GM12865 (cell line): ENCODE measurements at regions not wholly inside any gene's neighbourhood (a gene's known extent, or its start where the extent isn't known, plus 50 kb on each side); places are given as distances from the start of the nearest gene placed in this dataset.
A peak's percentile ranks its signal among the peaks of the same experiment; 100 is the strongest.

Source experiments
- DNase-seq: peaks from one replicate; pipeline ENCODE4 v3.0.0; 2010; ENCODE audit warnings: low read depth
- H3K4me3 ChIP-seq: 2 replicates; pipeline ENCODE4 v1.5.1; 2011; ENCODE audit warnings: mild to moderate bottlenecking, low read depth, low read length, control low read depth
- TF ChIP-seq, protein P1 (sequence below): IDR thresholded peaks from 2 replicates; pipeline ENCODE4 v1.5.1; 2011; ENCODE audit warnings: low read length, control low read depth, low read depth, inconsistent platforms; ENCODE audit not compliant: insufficient read depth; ENCODE audit errors: missing control alignments

DNA sequence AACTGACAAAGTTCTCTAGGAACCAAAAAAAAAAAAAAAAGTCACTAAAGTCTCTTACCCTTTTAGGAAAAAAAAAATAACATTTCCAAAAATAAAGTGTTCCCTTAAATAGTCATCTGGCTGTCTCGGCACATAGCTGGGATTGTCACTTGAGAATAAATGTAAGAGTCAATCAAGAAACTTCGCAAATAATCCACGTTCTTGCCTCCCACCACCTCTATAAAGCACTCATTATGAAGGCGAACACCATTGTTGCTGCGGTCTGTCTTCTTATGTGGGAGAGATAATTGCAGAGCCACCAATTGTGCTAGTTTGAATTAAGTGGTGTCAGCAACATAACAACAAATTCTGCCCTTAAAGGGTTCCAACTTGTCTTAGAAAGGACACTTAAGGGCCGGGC lies 163.7 kb downstream of the FBXO15 start:
- no peak overlapping the region for H3K4me3 ChIP-seq
- TF ChIP-seq, protein P1, sequence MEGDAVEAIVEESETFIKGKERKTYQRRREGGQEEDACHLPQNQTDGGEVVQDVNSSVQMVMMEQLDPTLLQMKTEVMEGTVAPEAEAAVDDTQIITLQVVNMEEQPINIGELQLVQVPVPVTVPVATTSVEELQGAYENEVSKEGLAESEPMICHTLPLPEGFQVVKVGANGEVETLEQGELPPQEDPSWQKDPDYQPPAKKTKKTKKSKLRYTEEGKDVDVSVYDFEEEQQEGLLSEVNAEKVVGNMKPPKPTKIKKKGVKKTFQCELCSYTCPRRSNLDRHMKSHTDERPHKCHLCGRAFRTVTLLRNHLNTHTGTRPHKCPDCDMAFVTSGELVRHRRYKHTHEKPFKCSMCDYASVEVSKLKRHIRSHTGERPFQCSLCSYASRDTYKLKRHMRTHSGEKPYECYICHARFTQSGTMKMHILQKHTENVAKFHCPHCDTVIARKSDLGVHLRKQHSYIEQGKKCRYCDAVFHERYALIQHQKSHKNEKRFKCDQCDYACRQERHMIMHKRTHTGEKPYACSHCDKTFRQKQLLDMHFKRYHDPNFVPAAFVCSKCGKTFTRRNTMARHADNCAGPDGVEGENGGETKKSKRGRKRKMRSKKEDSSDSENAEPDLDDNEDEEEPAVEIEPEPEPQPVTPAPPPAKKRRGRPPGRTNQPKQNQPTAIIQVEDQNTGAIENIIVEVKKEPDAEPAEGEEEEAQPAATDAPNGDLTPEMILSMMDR, result no peak
- no peak for DNase-seq

DNA sequence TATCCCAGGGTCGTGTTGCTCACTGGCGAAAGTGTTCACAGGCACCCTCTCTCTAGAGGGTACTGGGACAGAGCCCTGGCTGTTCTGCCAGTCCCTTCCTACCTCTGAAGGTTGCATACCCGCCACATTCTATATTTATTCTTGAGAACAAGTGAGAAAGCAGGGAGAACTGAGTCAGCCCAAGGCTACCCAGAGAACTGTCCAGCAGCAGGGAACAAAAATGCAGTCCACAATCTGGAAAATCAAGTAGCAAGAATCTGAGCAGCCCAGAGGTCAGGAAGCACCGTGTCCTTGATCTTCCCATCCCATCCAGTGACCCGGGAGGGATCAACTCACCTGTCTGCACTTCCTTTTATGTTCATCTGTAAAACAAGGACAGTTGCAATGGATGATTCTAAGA lies 164.1 kb downstream of the FBXO15 start:
- H3K4me3 ChIP-seq, result no peak overlapping the region
- TF ChIP-seq, protein P1, result no peak
- DNase-seq, result no peak

DNA sequence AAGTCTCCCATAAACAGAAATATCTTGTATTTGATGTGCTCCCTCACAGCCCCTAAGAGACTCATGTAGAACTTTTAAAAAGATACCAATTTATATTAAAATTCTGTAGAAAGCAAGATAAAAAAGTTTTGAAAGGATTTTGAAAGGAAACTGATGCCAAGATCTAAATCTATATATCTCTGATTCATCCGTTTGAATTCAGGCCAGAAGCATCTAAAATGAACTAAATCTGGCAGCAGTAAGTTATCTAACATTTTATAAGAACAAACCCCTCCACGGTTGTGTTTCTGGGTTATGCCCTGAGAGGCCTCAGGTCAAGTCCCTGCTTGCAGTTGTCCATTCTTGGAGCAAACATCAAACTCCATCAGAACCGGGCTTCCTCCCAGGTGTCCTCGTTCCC lies 165.8 kb downstream of the FBXO15 start:
- TF ChIP-seq, protein P1, result no peak
- no peak overlapping the region for H3K4me3 ChIP-seq
- DNase-seq, result no peak

DNA sequence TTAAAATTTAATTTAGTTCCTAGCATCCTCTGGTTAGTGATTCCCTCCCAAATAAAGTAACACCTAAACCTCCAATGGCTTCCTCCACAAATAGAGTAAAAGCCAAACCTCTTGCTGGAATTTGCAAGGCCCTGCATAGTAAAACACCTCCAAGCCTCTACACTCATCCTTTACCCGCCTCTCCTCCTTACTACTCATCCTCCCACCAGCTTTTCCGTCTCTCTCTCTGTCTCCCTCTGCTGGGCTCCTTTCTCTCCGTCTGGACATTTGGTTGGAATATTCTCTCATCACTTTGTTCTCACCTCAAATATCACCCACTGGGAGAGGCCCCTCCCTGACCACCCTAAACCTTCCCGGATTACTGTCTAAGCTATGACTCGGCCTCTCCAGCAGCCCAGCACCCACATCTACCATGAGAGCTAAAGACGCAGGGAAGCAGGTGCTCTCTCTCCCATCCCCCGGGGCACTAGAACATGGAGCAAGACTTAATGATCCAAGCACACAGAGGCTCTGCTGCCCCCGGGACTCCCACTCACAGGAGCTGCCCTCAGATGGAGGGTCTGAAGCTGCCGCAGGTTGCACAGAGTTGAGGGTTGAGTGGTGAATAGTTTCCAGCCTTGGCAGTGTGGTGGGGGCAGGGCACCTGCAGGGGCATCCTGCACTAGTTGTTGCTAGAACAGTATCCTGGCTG lies 167.2 kb downstream of the FBXO15 start:
- no peak for DNase-seq
- TF ChIP-seq, protein P1, result no peak
- H3K4me3 ChIP-seq, result no peak overlapping the region

DNA sequence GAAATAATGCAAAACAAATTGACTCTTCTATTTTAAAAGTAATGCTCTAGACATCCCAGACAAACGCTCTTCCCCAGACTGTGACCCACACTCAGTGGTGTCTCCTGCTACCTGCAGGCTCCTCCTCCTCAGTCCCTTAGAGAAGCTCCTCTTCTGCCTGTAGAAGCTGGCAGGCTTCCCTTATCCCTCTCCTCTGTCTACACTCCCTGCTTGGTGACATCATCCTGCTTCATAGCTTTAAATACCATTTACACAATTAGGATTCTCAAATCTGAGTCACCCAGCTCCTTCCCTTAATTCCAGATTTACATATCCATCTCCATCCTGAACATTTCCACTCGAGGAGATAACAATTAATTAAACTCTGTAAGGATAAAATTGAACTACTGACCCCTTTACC lies 167.9 kb downstream of the FBXO15 start:
- DNase-seq, result no peak
- no peak overlapping the region for H3K4me3 ChIP-seq
- TF ChIP-seq, protein P1, result no peak

DNA sequence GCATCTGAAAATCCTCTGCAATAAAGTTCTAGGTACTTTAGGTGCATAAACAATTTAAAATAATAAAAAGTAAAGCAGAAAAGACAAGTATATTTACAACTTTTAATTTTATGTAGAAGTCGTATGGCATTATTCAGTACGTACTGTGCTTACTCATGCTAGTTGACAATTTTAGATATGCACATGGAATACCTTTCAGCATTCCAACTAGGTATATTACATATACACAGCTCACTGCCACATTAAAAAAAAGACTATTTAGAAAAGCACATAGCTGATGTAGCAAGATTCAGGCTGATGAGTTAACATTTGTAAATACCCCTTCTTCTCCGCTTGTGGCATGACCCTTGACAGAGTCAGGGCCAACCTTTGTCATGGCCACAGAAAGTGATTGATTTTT lies 171.2 kb downstream of the FBXO15 start:
- TF ChIP-seq, protein P1, result no peak
- no peak for DNase-seq
- H3K4me3 ChIP-seq, result no peak overlapping the region

DNA sequence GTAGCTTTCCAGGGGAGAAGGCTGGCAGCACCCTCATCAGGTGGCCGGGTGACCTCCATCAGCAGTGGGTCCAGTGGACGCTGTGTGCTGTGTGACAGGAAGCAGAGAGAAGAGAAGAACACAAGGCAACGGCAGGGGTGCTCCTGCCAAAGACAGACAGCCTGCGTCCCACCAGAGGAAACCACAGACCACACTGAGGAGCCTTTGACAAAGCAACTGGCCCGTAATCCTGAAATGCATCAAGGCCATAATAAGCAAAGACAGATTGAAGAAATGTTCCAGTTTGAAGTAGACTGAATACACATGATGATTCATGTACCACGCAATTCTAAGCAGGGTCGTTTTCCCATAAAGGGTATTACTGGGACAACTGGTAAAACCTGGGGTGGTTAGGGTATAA lies 172.4 kb downstream of the FBXO15 start:
- DNase-seq, result peak; percentile 2
- H3K4me3 ChIP-seq, result no peak overlapping the region
- TF ChIP-seq, protein P1, result no peak
